Effector CD4-positive, alpha-beta T cell (primary cell): ENCODE measurements at regions not wholly inside any gene's neighbourhood (a gene's known extent, or its start where the extent isn't known, plus 50 kb on each side); places are given as distances from the start of the nearest gene placed in this dataset.
A peak's percentile ranks its signal among the peaks of the same experiment; 100 is the strongest.

ENCODE experiments used
- DNase-seq: peaks from one replicate; pipeline ENCODE4 v3.0.0-alpha.2; 2020

DNA sequence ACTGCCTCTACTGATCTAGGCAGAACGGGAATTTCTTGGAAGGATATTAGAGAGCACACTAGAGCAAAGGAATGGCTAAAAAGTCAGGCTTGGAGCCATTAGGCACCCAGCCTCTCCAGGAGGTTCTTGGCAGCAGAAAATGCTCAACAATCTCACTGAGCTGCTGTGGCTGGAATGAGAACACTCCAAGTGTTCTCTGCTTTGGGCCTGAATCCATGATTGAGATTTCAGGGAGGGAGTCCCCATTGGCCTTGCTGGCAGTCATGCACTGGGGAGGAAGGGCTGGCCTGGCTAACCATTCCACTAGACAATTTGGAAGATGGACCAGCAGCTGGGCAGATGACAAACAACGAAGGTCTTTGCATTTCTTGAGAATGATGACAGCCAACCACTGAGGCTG, 362.6 kb downstream of the SHQ1 start:
- DNase-seq, result no peak

DNA sequence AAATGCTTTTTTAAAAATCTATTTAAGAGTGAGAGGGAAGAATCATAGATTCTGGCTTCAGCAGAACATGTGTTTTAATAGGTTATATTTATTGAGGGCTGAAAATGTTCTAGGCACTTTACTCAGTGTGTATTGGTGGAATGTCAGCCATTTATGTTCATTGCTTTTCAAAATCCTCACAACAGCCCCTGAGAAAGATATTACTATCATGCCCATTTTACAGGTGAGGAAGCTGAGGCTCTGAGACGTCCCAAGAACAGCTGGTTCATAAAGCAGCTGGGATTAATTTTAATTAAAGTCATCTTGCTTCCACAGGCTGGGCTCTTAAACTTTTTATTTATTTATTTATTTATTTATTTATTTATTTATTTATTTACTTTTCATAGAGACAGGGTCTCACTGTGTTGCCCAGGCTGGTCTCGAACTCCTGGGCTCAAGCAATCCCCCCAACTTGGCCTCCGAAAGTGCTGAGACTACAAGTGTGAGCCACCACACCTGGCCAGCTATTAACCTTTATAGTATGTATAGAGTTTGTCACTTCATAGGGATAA, 364.6 kb downstream of the SHQ1 start:
- no peak for DNase-seq

DNA sequence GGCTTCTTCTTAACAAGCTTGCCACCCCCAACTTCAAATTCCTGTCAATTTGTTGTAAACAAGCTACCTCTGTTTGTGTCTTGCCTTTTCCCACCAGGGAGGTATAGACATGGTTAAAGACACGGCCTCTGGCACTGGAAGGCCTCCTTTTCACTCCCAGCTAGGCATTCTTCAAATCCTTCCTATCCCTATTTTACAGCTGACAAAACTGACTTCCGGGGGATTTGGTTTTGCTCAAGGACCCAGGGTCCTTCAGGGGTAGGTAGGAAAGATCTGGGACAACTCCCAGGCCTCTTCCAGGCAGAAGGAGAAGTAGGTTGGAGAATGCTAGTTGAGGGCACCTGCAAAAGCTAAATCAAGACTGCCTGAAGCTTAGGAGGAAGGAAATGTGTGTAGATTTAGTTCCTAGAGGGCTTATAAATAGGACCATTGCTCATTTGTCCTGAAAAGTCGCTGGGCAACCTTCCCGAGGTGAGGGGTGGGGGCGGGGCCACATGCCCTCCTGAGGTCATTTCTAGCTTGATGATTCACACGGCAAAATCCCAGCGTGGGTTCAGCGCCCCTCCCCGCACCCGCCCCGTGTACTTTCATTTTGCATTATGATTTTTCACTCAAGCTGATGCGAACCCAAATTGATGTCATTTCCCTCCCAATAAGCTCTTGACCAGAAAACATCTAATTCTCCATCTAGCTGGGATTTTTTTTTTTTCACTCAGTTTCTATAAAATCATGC, 365.5 kb downstream of the SHQ1 start:
- DNase-seq, result peak; percentile 17

DNA sequence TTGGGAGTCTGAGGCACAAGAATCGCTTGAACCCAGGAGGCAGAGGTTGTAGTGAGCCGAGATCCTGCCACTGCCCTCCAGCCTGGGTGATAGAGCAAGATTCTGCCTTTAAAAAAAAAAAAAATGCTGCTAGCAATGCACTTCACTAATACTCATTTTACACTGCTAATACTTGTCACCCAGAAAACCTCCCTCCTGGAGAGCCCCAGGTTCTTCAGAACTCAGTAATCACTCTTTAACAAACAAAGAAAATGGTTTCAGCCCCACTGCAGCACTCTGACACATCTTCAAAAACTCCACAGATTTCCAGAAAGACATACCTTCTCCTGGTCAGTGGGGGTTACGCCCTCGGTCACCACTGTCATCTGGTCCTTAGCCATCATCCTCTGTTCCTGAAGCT, 366.7 kb downstream of the SHQ1 start:
- DNase-seq, result no peak

DNA sequence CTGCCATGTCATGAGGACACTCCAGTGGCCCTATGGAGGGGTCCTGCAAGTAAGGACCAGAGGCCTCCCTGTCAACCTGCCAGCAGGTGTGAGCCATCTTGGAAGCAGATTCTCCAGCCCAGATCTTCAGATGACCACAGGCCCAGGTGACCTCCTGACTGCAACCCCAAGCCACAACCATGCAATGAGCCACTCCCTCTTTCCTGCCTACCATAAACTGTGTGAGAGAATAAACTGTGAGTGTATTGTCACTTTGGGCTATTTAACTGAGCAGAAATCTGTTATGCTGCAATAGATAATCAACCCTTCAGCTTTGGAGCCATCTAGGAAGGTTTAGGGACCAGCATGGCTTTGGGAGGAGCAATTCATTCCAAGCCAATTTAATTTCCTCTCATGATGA, 367.9 kb downstream of the SHQ1 start:
- no peak for DNase-seq

DNA sequence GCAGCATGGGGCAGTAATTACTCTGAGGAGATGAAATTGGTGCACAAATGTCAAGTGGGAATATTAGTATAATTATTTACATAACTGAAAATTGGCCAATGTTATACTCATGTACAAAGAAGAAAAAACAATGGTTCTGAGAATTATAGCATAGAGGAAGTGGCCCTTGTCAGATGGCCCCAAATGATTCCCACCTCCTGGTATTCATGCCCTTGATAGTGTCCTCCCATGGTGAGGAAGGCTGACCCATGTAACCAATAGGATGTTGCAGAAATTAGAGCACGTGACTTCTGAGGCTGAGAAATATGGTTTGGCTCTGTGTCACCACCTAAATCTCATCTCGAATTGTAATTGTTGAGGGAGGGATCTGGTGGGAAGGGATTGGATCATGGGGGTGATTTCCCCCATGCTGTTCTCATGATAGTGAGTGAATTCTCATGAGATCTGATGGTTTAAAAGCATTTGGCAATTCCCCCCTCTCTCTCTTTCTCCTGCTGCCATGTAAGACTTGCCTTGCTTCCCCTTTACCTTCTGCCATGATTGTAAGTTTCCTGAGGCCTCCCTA, 368.5 kb downstream of the SHQ1 start:
- DNase-seq, result no peak

DNA sequence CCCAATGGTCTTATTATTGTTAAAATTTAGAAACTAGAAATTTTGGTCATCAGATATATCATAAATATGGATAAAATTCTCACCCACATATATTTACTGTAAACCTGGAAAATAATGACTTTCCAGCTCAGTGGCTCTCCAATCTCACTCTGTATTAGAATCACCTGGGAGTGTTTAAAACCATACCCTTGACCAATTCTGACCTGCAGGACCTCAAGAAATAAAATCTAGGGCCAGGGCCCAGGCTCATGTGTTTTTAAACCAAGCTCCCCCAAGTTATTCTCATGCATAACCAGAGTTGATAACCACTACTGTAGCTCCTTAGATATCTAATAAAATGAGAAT, 372.1 kb downstream of the SHQ1 start:
- DNase-seq, result no peak

DNA sequence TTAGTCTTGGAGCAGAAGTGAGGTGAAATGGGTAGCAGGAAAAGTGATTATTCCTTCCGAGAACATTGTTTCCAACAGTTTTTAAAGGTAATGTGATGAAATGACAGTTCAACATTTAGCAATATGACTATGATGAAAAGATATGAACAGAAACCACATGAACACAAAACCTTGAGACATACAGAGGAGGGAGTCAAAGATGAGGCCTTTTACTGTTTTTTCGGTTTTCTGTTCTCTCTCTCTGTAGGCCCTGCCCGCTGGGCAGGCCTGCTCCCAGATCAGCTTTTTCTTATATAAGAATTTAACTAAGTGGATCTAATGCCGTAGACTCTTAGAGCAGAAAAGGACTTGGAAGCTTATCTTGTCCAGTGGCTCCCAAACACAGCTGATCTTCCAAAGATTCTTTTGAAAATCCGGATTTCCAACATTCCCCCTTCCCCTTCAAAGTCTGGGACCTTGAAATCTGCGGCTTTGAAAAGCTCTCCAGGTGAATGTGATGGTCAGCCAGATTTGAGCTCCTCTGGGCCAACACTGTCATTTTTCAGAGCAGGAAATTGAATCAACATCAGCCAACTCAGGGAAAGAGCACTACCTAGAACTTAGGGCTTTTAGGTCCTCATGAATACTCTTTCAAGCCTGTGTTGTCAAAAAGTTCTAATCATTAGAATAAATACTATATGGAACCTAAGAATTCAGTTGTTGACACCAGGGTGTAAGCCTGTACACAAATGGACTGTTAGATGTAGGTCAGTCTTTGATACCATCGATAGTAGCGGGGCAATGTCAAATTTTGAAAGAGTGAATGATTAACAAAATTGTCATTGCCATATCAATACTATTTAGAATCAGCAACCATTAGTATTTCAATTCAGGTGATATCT, 372.7 kb downstream of the SHQ1 start:
- no peak for DNase-seq

DNA sequence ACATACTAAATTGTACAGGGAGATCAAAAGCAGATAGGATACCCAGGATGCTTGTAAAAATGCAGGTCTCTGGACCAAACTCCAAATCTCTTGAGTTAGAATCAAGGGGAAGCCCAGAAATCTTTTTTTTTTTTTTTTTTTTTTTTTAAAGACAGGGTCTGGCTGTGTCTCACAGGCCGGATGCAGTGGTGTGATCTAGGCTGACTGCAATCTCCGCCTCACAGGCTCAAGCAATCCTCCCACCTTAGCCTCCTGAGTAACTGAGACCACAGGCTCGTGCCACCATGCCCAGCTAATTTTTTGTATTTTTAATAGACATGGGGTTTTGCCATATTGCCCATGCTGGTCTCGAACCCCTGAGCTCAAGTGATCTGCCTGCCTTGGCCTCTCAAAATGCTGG, 373.5 kb downstream of the SHQ1 start:
- DNase-seq, result no peak

DNA sequence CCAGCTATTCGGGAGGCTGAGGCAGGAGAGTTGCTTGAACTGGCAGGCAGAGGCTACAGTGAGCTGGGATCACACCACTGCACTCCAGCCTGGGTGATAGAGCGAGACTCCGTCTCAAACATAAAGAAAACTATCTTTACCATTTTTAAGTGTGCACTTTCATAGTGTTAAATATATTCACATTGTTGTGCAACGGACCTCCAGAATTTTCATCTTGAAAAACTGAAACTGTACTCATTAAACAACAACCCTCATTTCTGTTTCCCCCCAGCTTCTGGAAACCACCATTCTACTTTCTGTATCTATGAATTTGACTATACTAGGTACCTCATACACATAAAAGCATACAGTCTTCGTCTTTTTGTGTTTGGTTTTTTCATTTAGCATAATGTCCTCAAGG, 375.1 kb downstream of the SHQ1 start:
- DNase-seq, result no peak

DNA sequence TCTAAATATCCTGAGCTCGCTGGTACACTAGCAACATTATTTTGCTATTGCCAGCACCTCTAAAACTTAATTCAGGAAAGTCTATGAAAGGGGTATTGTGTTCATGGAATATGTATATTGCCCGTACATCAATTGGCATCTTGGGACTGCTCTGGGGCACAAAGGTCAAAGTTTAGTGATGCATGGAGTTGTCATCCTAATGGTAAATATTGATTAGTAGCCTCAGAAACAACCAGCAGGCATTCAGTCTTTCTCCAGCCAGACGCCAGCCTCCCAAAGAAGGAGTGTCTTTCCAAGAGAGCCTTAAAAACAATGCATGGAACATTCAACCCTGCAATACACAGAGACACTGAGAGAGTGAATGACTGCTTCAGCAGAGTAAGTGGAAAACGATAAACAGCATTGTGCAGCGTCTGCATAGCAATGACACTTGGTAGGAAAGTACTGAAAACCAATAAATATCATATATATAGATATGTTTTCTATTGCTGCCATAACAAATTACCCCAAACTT, 377.3 kb downstream of the SHQ1 start:
- no peak for DNase-seq

DNA sequence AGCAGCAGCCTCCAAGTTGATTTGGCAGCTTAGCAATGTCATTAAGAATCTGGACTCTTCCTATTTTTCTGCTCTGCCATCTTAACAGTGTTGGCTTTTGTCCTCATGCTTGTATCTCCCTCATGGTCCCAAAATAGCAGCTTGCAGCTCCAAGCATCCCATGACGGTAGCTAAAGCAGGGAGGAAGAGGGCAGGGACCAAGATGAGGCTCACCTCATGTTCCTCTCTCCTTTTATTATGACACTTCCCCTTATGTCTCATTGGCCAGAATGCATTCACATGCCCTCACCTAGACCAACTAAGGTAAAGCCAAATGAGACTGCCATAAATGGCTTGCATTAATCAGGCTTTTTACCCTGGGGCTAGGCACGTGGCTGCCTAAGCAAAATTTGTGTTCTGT, 382.4 kb downstream of the SHQ1 start:
- DNase-seq, result no peak

DNA sequence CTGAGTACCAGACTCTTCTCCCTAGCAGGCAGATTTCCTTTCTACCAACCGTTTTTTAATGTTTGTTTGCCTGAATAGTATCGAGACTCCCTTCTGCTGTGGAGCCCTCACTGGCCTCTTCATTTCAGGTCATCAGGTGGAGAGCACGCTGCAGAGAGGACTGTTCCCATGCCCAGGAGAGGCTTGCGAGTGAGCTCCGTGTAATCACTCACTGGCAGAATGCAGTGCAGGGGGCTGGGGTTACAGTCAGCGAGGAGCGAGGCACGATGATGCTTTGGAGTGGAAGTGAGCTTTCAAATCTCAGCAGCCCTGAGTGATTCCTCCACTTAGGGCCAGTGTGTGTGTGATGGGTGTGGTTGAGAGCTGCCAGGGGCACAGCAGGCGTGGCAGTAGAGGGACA, 385.2 kb downstream of the SHQ1 start:
- no peak for DNase-seq

DNA sequence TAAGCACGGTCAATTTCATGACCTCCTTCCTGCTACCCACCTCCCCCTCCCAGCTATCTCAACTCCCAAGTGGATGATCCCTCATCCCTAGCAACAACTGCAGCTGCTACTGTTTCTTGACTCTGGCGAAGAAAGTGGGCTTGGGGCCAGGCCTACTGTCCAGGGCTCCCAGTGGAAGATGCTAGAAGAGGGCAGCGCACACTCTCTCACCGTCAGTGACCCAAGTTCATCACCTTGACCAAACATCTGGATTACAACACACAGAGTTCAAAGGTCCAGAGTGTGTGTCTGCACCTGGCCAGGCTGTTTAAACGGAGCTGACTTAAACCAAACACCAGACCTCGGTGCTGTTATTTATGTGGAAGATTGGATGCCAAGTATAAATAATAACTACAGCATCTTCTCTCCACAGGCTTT, 385.6 kb downstream of the SHQ1 start:
- DNase-seq, result no peak

DNA sequence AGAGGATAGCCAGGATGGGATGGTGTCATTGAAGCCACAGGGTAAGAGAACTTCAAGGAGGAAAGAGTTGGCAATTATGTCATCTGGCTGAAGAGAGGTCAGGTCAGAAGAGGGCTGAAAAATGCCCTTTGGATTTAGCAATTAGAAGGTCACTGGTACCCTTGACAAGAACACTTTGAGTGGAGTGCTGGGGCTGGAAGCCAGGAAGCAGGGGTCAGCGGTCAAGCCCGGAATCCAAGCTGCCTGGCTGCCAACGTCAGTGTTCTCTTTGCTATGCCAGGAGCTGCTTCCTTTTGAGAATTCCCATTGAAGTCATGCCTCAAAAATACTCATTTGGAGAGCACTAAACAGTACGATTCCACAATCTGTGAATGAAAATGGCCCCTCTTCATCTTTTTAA, 386.5 kb downstream of the SHQ1 start:
- no peak for DNase-seq

DNA sequence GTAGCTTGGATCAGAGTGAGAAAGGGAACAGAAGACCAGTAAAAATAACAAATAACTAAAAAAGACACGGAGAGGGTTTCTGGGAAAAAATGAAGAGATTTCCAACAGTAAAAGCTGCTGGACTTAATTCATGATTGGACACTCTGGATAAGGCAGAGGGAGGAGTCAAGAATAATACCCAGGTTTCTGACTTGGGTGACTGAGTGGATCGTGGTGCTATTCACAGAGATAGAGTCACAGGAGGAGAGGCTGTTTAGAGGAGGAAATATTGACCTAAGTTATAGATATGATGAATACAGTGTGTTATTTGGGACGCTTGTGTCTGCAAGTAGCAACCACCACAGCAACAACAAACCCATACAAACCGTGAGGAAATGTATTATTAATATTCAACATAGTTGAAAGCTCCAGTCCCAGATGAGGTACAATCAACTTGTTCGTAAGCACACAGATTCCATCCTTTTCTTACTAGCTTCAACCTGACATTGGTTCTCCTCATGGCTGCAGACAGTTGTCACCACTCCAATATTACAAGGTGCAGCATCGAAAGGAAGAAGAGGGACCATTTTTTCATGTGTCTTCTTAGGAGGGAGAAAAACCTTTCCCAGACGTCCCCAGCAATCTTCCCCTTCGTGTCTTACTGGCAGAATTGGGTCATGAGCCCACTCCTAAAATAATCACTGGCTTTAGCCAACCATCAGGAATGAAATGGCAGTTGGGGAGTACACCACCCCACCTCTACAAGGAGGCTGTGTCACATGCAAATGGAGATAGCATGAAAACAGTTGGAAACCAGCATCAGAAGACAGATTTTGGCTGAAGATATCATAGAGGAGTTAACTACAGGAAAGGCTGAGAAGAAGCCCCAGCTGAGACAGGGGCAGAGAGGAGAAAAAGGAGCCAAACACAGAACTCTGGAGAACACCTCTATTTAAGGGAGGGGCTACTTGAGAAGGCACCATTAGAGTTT, 387.8 kb downstream of the SHQ1 start:
- no peak for DNase-seq

DNA sequence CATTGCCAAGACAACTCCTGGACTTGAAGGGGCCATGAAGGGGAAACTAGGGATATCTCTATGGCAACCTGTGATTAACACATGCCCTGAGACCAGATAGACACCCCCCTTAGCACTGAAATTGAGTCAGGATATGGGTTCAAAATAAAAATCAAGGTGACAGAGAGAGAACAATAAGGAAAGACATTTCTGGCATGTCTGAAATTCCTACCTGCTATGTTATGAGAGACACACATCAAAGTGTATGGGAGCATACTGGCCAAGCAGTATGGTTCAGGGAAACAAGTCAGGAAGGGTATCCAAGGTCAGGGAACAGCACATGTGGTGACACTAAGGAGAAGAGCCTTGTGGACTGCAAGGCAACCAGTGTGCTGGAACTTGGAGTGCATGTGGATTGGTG, 388.7 kb downstream of the SHQ1 start:
- no peak for DNase-seq

DNA sequence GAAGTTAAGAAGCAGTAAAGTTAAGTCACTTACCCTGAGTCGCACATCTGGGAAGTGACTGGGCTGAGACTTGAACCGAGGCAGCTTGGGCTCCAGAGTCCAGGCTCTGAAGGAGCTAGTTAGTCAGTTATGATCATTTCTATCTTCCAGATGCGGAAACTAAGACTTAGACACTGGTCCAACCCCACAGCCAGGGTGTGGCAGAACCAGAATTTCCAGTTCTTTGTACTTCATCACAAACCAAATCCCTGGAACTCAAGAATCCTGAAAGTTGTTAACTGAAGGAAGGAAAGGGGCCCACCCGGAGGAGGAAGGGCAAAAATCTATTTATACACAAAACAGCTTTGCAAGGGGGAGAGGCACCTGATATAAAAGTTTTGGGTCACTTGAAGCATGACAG, 389.9 kb downstream of the SHQ1 start:
- DNase-seq, result no peak

DNA sequence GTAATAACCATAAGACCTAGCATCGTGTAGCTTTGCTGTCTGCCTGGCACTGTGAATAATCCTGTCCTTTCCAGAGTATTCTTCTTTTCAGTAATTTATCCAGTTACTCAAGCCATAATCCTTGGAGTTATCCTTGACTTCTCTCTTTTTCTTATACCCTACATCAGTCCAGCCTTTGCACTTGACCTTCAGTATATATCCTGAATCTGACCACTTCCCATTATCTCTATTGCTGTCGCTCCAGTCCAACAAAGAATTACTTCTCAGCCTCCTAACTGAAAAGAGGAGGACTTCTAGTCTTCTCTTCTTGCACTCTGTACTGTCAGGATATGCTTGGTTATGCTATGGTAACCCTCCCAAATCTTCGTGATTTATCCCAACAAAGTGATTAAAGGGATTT, 393.8 kb downstream of the SHQ1 start:
- DNase-seq, result no peak

DNA sequence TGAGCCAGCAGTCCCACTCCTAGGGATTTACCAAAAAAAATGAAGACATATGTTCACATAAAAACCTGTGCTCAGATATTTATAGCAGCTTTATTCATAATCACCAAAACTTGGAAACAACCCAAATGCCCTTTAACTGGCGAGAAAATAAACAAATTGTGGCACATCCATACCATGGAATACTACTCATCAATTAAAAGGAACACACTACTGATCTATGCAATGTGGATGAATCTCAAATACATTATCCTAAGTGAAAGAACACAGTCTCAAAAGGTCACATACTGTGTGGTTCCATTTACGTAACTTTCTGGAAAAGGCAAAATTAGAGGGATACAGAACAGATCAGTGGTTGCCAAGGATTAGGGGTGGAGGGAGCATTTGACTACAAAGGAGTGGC, 394.5 kb downstream of the SHQ1 start:
- DNase-seq, result no peak

DNA sequence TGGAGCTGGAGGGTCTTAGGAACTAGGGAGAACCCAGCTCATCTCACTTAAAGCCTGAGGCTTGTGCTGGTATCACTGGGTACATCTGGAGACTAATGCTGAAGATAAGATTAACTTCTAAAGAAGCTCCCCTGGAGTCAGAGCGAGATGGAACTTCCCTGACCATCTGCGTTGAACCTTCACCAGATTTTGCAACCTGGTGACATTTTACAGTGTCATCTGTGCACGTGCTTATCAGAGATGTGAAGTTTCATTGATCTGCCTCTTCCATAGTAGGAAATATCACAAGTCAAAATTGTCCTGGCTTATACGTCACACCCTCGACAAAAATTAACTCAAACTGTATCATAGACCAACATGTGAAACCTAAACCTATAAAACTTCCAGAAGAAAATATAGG, 395.5 kb downstream of the SHQ1 start:
- no peak for DNase-seq

DNA sequence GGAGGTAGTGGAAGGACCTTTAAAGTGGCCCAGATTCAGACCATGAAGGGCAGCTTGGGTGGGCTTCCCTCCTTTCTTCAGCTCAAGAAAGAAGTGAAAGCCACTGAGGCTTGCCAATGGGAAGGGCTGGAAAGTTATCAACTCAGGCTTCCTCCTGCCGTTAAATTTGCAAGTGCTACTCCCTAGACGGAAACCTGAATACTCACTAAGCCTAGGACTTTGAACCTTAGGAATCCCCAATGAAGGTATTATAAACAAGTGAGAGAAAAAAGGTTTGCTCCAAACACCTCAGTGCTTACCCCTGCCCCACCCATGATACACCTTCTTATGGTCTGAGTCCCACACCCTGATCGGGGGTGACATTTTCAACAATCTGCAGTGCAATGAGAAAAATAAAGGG, 396.4 kb downstream of the SHQ1 start:
- no peak for DNase-seq
